ENCODE measurements at regions not wholly inside any gene's neighbourhood (a gene's known extent, or its start where the extent isn't known, plus 50 kb on each side); places are given as distances from the start of the nearest gene placed in this dataset.

GRCh38 chr12:42760550-42760949, 171.0 kb upstream of the PRICKLE1 start:
- H3K36me3 Mint-ChIP-seq (ENCODE audit: insufficient read depth in 1 of 3, low read depth in 3 of 3) = peaks cover 0 to 6% (median 5%) of the 10 kb centered on the region in 3 experiments; a peak in 4 of 7 replicates
- peaks cover 14% of the 10 kb centered on the region for H3K4me1 ChIP-seq (ENCODE audit: insufficient read depth, low read length)
- no peak overlapping the region for H3K18ac ChIP-seq (ENCODE audit: insufficient read length, low read depth, low read length)

More at GRCh38 chr12:42760550-42760949, 171.0 kb upstream of the PRICKLE1 start:
- no peak overlapping the region for H3K4ac ChIP-seq (ENCODE audit: low read depth, low read length)
- H2BK120ac ChIP-seq (ENCODE audit: low read depth, low read length, poor library complexity, severe bottlenecking) = no peak overlapping the region
- H4K91ac ChIP-seq (ENCODE audit: insufficient read length, low read depth, low read length) = no peak overlapping the region
- H3K79me1 ChIP-seq (ENCODE audit: insufficient read depth, low read depth, low read length, poor library complexity, severe bottlenecking) = no peaks in the 10 kb centered on the region
- no peak overlapping the region for H4K8ac ChIP-seq (replicated peaks; ENCODE audit: insufficient read length, low read depth, low read length)
- H2BK20ac ChIP-seq (ENCODE audit: low read depth, low read length, poor library complexity, severe bottlenecking) = no peak overlapping the region
- no peak overlapping the region for H4K5ac ChIP-seq (ENCODE audit: insufficient read length, low read depth, low read length)
- H3K9ac ChIP-seq (ENCODE audit: extremely low read depth, insufficient read length, low read length) = no peak overlapping the region
- H3K23me2 ChIP-seq (ENCODE audit: insufficient read length, low read depth, low read length, poor library complexity, severe bottlenecking) = no peaks in the 10 kb centered on the region
- H2BK12ac ChIP-seq (ENCODE audit: insufficient read length, low read depth, low read length) = no peak overlapping the region
- H3T11ph ChIP-seq (ENCODE audit: low read length) = no peak overlapping the region
- peaks cover 45 to 52% of the 10 kb centered on the region in 2 experiments for H3K4me1 Mint-ChIP-seq
- H4K20me1 ChIP-seq (ENCODE audit: control insufficient read depth, insufficient read depth, insufficient read length) = no peaks in the 10 kb centered on the region
- no peaks in the 10 kb centered on the region for H3K79me2 ChIP-seq (ENCODE audit: insufficient read depth, low read length)
- H3K4me2 ChIP-seq (ENCODE audit: insufficient read depth, insufficient read length, low read length) = no peak overlapping the region
- H3K56ac ChIP-seq (ENCODE audit: insufficient read length, low read depth, low read length) = no peak overlapping the region
- no peak overlapping the region for H3K23ac ChIP-seq (ENCODE audit: insufficient read length, low read depth, low read length)
- H2BK5ac ChIP-seq (ENCODE audit: insufficient read length, low read length) = no peak overlapping the region
- H2BK15ac ChIP-seq (ENCODE audit: low read depth, low read length) = no peak overlapping the region
- DNase-seq = no peak
- H3K27ac Mint-ChIP-seq = peak overlapping the region in 1 of 3 experiments; percentile 27; a peak in 1 of 7 replicates
- H3K27ac ChIP-seq (ENCODE audit: insufficient read length, low read depth, low read length) = no peak overlapping the region
- no peak overlapping the region for H3K4me3 Mint-ChIP-seq
- H3K27me3 ChIP-seq (ENCODE audit: insufficient read depth, low read length) = no peaks in the 10 kb centered on the region
- no peak for TF ChIP-seq CTCF (conservative IDR thresholded peaks at IDR 0.05)
- no peaks in the 10 kb centered on the region for H3K9me3 ChIP-seq (ENCODE audit: control insufficient read depth, low read depth, low read length)
- no peaks in the 10 kb centered on the region; the same call in none of the 2 replicates for H3K27me3 Mint-ChIP-seq (ENCODE audit: low read depth)
- H2AFZ ChIP-seq (ENCODE audit: low read length) = no peak overlapping the region
- H3K9me3 Mint-ChIP-seq = peaks cover 2 to 3% of the 10 kb centered on the region in 2 experiments; a peak in 4 of 5 replicates
- H3K14ac ChIP-seq (ENCODE audit: insufficient read depth, low read length) = no peak overlapping the region
- H2AK5ac ChIP-seq (ENCODE audit: insufficient read length, low read length) = no peak overlapping the region
